H9 (cell line): ENCODE measurements at regions not wholly inside any gene's neighbourhood (a gene's known extent, or its start where the extent isn't known, plus 50 kb on each side); places are given as distances from the start of the nearest gene placed in this dataset.
A peak's percentile ranks its signal among the peaks of the same experiment; 100 is the strongest.

Experiments used
- DNase-seq: peaks from one replicate; pipeline ENCODE4 v3.0.0-alpha.2; 2017
- H2AFZ ChIP-seq: one replicate; pipeline ENCODE4 v1.6.1; 2013; ENCODE audit warnings: mild to moderate bottlenecking, low read length, control low read depth, moderate library complexity
- H2AK5ac ChIP-seq: 2 replicates; pipeline ENCODE4 v1.6.1; 2013; ENCODE audit warnings: low read length, control low read depth, mixed read lengths; ENCODE audit not compliant: insufficient read length
- H2BK120ac ChIP-seq: one replicate; pipeline ENCODE4 v1.6.1; 2013; ENCODE audit warnings: low read depth, mild to moderate bottlenecking, low read length, control low read depth, inconsistent platforms; ENCODE audit not compliant: poor library complexity, severe bottlenecking
- H2BK12ac ChIP-seq: 2 replicates; pipeline ENCODE4 v1.6.1; 2013; ENCODE audit warnings: low read length, control low read depth, mixed read lengths, low read depth; ENCODE audit not compliant: insufficient read length
- H2BK15ac ChIP-seq: 2 replicates; pipeline ENCODE4 v1.6.1; 2013; ENCODE audit warnings: low read depth, low read length, control low read depth
- H2BK20ac ChIP-seq: one replicate; pipeline ENCODE4 v1.6.1; 2013; ENCODE audit warnings: low read depth, mild to moderate bottlenecking, low read length, control low read depth, inconsistent platforms; ENCODE audit not compliant: poor library complexity, severe bottlenecking
- H2BK5ac ChIP-seq: 2 replicates; pipeline ENCODE4 v1.6.1; 2013; ENCODE audit warnings: low read length, control low read depth, mixed read lengths; ENCODE audit not compliant: insufficient read length
- H3K14ac ChIP-seq: 2 replicates; pipeline ENCODE4 v1.6.1; 2013; ENCODE audit warnings: low read length, control low read depth; ENCODE audit not compliant: insufficient read depth
- H3K18ac ChIP-seq: 2 replicates; pipeline ENCODE4 v1.6.1; 2013; ENCODE audit warnings: low read depth, mild to moderate bottlenecking, mixed read lengths, low read length, control low read depth; ENCODE audit not compliant: insufficient read length
- H3K23ac ChIP-seq: 2 replicates; pipeline ENCODE4 v1.6.1; 2013; ENCODE audit warnings: low read length, control low read depth, mixed read lengths, low read depth; ENCODE audit not compliant: insufficient read length
- H3K23me2 ChIP-seq: 2 replicates; pipeline ENCODE4 v1.6.1; 2013; ENCODE audit warnings: low read depth, mild to moderate bottlenecking, mixed read lengths, low read length, control low read depth; ENCODE audit not compliant: insufficient read length, poor library complexity, severe bottlenecking
- H3K27ac ChIP-seq: 2 replicates; pipeline ENCODE4 v1.5.1; 2013; ENCODE audit warnings: low read length, control low read depth, mixed read lengths, low read depth; ENCODE audit not compliant: insufficient read length
- H3K27me3 ChIP-seq: 2 replicates; pipeline ENCODE4 v1.6.1; 2013; ENCODE audit warnings: low read length, control low read depth, inconsistent platforms; ENCODE audit not compliant: insufficient read depth
- H3K4ac ChIP-seq: 2 replicates; pipeline ENCODE4 v1.6.1; 2013; ENCODE audit warnings: low read depth, mild to moderate bottlenecking, control low read depth, inconsistent platforms, low read length, moderate library complexity
- H3K4me1 ChIP-seq: 2 replicates; pipeline ENCODE4 v1.6.1; 2013; ENCODE audit warnings: low read length, control low read depth, inconsistent platforms; ENCODE audit not compliant: insufficient read depth
- H3K4me2 ChIP-seq: 2 replicates; pipeline ENCODE4 v1.6.1; 2013; ENCODE audit warnings: low read length, control low read depth, mixed read lengths; ENCODE audit not compliant: insufficient read length, insufficient read depth
- H3K56ac ChIP-seq: 2 replicates; pipeline ENCODE4 v1.6.1; 2013; ENCODE audit warnings: low read depth, mild to moderate bottlenecking, mixed read lengths, low read length, control low read depth; ENCODE audit not compliant: insufficient read length
- H3K79me1 ChIP-seq: 2 replicates; pipeline ENCODE4 v1.6.1; 2013; ENCODE audit warnings: low read depth, mild to moderate bottlenecking, moderate library complexity, low read length, control low read depth, inconsistent platforms; ENCODE audit not compliant: insufficient read depth, poor library complexity, severe bottlenecking
- H3K79me2 ChIP-seq: 2 replicates; pipeline ENCODE4 v1.6.1; 2013; ENCODE audit warnings: low read length, control low read depth, inconsistent platforms; ENCODE audit not compliant: insufficient read depth
- H3K9ac ChIP-seq: 2 replicates; pipeline ENCODE4 v1.6.1; 2013; ENCODE audit warnings: low read length, control low read depth, mixed read lengths; ENCODE audit not compliant: insufficient read length; ENCODE audit errors: extremely low read depth
- H3K9me3 ChIP-seq: one replicate; pipeline ENCODE4 v1.6.1; 2013; ENCODE audit warnings: low read depth, low read length, inconsistent platforms; ENCODE audit not compliant: control insufficient read depth
- H3T11ph ChIP-seq: one replicate; pipeline ENCODE4 v1.6.1; 2013; ENCODE audit warnings: mild to moderate bottlenecking, low read length, control low read depth, inconsistent platforms
- H4K20me1 ChIP-seq: one replicate; pipeline ENCODE4 v1.6.1; 2013; ENCODE audit not compliant: control insufficient read depth, insufficient read length, insufficient read depth
- H4K5ac ChIP-seq: 2 replicates; pipeline ENCODE4 v1.6.1; 2013; ENCODE audit warnings: low read depth, mild to moderate bottlenecking, mixed read lengths, low read length, control low read depth; ENCODE audit not compliant: insufficient read length
- H4K8ac ChIP-seq: replicated peaks from 2 replicates; pipeline ENCODE4 v1.6.1; 2013; ENCODE audit warnings: low read length, control low read depth, mixed read lengths, low read depth; ENCODE audit not compliant: insufficient read length
- H4K91ac ChIP-seq: 2 replicates; pipeline ENCODE4 v1.6.1; 2013; ENCODE audit warnings: low read depth, mild to moderate bottlenecking, moderate library complexity, mixed read lengths, low read length, control low read depth; ENCODE audit not compliant: insufficient read length
- H3K27ac Mint-ChIP-seq, 3 experiments: 2 replicates in 2 of 3; 3 replicates in 1 of 3; pipeline ENCODE4 v1.8.0; 2020 to 2021; ENCODE audit warnings: mixed read lengths in 3 of 3, mild to moderate bottlenecking in 1 of 3, moderate library complexity in 1 of 3
- H3K27me3 Mint-ChIP-seq: 2 replicates; pipeline ENCODE4 v1.8.0; 2021; ENCODE audit warnings: low read depth, mild to moderate bottlenecking, moderate library complexity, mixed read lengths
- H3K36me3 Mint-ChIP-seq, 3 experiments: 2 replicates in 2 of 3; 3 replicates in 1 of 3; pipeline ENCODE4 v1.8.0; 2020 to 2021; ENCODE audit warnings: low read depth in 3 of 3, mixed read lengths in 3 of 3; ENCODE audit not compliant: insufficient read depth in 1 of 3
- H3K4me1 Mint-ChIP-seq, 2 experiments: 2 replicates each; pipeline ENCODE4 v1.8.0; 2020; ENCODE audit warnings: mixed read lengths in 2 of 2
- H3K4me3 Mint-ChIP-seq, 2 experiments: 2 replicates in 1 of 2; 3 replicates in 1 of 2; pipeline ENCODE4 v1.8.0; 2020 to 2021; ENCODE audit warnings: mild to moderate bottlenecking in 2 of 2, mixed read lengths in 2 of 2, moderate library complexity in 1 of 2
- H3K9me3 Mint-ChIP-seq, 2 experiments: 2 replicates in 1 of 2; 3 replicates in 1 of 2; pipeline ENCODE4 v1.8.0; 2020; ENCODE audit warnings: mild to moderate bottlenecking in 2 of 2, mixed read lengths in 2 of 2, moderate library complexity in 1 of 2
- CTCF ChIP-seq: fragments of 200-600 bp; sonication (generic); conservative IDR thresholded peaks from 3 replicates; pipeline ENCODE4 v1.8.0; 2021; ENCODE audit warnings: antibody characterized with exemption, mild to moderate bottlenecking
- WGBS: extraction: QIAGEN DNeasy Blood & Tissue Kit; methylation state at CpG from one replicate; pipeline ENCODE4 v1.1.7; 2013; ENCODE audit warnings: missing lambda C conversion rate, low lambda C conversion rate, mixed read lengths; ENCODE audit not compliant: insufficient read length; ENCODE audit errors: extremely low coverage; 5-methylcytosine and 5-hydroxymethylcytosine counted together

GRCh38 chr10:28113202-28113601, 114.3 kb upstream of the ODAD2 start:
- no peak overlapping the region for H2BK20ac ChIP-seq
- no peak overlapping the region for H3T11ph ChIP-seq
- no peaks in the 10 kb centered on the region for H3K4me1 ChIP-seq
- H2BK15ac ChIP-seq = no peak overlapping the region
- no peaks in the 10 kb centered on the region for H3K27me3 Mint-ChIP-seq
- no peaks in the 10 kb centered on the region for H3K9me3 Mint-ChIP-seq
- H4K20me1 ChIP-seq = no peaks in the 10 kb centered on the region
- H2BK12ac ChIP-seq = no peak overlapping the region
- no peak for DNase-seq
- H3K23ac ChIP-seq = no peak overlapping the region
- no peak for TF ChIP-seq CTCF
- H3K27ac Mint-ChIP-seq = peak overlapping the region in 2 of 3 experiments; percentile 20 to 85; a peak in 3 of 7 replicates
- H3K18ac ChIP-seq = no peak overlapping the region
- no peak overlapping the region for H3K4me2 ChIP-seq
- no peaks in the 10 kb centered on the region for H3K79me1 ChIP-seq
- no peak overlapping the region for H4K5ac ChIP-seq
- no peak overlapping the region for H2BK5ac ChIP-seq
- no CpG with 5 or more reads among the region's 3 CpGs for WGBS
- no peaks in the 10 kb centered on the region for H3K79me2 ChIP-seq
- H4K91ac ChIP-seq = no peak overlapping the region
- no peaks in the 10 kb centered on the region; a peak in 1 of 7 replicates for H3K36me3 Mint-ChIP-seq
- H3K9me3 ChIP-seq = no peaks in the 10 kb centered on the region
- H2AFZ ChIP-seq = no peak overlapping the region
- no peak overlapping the region for H3K14ac ChIP-seq
- no peak overlapping the region for H3K4me3 Mint-ChIP-seq
- H2AK5ac ChIP-seq = no peak overlapping the region
- H3K4ac ChIP-seq = no peak overlapping the region
- no peak overlapping the region for H3K56ac ChIP-seq
- peaks cover 0 to 12% of the 10 kb centered on the region in 2 experiments; a peak in 2 of 4 replicates for H3K4me1 Mint-ChIP-seq
- H3K27ac ChIP-seq = no peak overlapping the region
- H2BK120ac ChIP-seq = no peak overlapping the region
- H3K9ac ChIP-seq = no peak overlapping the region
- no peaks in the 10 kb centered on the region for H3K27me3 ChIP-seq
- H3K23me2 ChIP-seq = no peaks in the 10 kb centered on the region
- no peak overlapping the region for H4K8ac ChIP-seq
